ENCODE measurements at regions not wholly inside any gene's neighbourhood (a gene's known extent, or its start where the extent isn't known, plus 50 kb on each side); places are given as distances from the start of the nearest gene placed in this dataset.

DNA sequence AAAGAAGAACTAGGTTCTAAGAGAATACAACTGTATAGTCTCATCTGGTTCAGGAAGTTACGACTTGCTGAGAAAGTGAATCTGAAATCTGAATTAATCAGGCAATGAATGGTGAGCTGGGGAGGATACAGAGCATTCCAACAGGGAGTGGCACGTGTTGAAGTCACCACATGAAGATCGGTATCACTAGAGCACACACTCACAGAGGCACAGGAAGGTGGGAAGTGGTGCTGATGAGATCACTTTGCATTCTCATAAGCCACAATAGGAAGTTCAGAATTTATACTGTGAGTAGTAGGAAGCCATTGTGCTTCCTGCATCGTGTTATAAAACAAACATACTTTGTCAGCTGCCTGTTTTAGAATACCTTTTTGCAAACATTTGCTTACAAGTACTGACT lies 615.0 kb upstream of the DDX18 start:
- Histone ChIP-seq H2BK15ac (ENCODE audit: low read depth, low read length) (no peak overlapping the region), H2AK5ac (ENCODE audit: low read depth, low read length) (no peak overlapping the region), H2BK20ac (ENCODE audit: low read depth, low read length) (no peak overlapping the region), H3K36me3 (ENCODE audit: control insufficient read depth, insufficient read depth, low read length) (no peaks in the 10 kb centered on the region), H2AK9ac (replicated peaks; ENCODE audit: low read depth, low read length, poor library complexity) (no peak overlapping the region), H4K5ac (ENCODE audit: low read depth, low read length) (no peak overlapping the region), H2BK5ac (ENCODE audit: low read depth, low read length, poor library complexity, severe bottlenecking) (no peak overlapping the region), H3K14ac (replicated peaks; ENCODE audit: low read depth, low read length) (no peak overlapping the region), H3K9me3 (ENCODE audit: control insufficient read depth, insufficient read depth, low read length) (peaks cover 2% of the 10 kb centered on the region; the same call in 1 of the 2 replicates), H4K20me1 (ENCODE audit: insufficient read depth, low read length) (no peaks in the 10 kb centered on the region), H3K4ac (ENCODE audit: low read depth, low read length) (no peak overlapping the region), H3K23ac (ENCODE audit: low read depth, low read length) (no peak overlapping the region), H2BK120ac (ENCODE audit: low read depth, low read length) (no peak overlapping the region), H2AFZ (replicated peaks; ENCODE audit: low read length, poor library complexity) (no peak overlapping the region), H3K9me1 (ENCODE audit: insufficient read depth, low read length) (no peaks in the 10 kb centered on the region), H3K27ac (ENCODE audit: insufficient read depth, low read length) (no peak overlapping the region), H3K9ac (ENCODE audit: low read depth, low read length) (no peak overlapping the region), H3K4me3 (ENCODE audit: insufficient read depth, low read depth, low read length) (no peak overlapping the region), H3K18ac (ENCODE audit: low read depth, low read length) (no peak overlapping the region), H3K4me2 (ENCODE audit: low read depth, low read length) (no peak overlapping the region), H3K4me1 (ENCODE audit: control insufficient read depth, insufficient read depth, low read length) (no peaks in the 10 kb centered on the region), H3K56ac (ENCODE audit: extremely low read depth, insufficient read depth, low read length) (no peak overlapping the region), H4K91ac (ENCODE audit: insufficient read depth, low read depth, low read length) (no peak overlapping the region), H4K8ac (ENCODE audit: low read depth in 2 of 2, low read length in 2 of 2) (no peak overlapping the region), H3K79me1 (ENCODE audit: low read depth in 1 of 2, low read length in 2 of 2) (no peaks in the 10 kb centered on the region), H3K27me3 (ENCODE audit: control insufficient read depth, insufficient read depth, low read length) (no peaks in the 10 kb centered on the region)
- ATAC-seq (ENCODE audit: low read depth), result no peak
- intact Hi-C loops (cut with micrococcal nuclease), result no loop called here
- TF ChIP-seq, protein P1, sequence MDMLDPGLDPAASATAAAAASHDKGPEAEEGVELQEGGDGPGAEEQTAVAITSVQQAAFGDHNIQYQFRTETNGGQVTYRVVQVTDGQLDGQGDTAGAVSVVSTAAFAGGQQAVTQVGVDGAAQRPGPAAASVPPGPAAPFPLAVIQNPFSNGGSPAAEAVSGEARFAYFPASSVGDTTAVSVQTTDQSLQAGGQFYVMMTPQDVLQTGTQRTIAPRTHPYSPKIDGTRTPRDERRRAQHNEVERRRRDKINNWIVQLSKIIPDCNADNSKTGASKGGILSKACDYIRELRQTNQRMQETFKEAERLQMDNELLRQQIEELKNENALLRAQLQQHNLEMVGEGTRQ (IDR thresholded peaks at IDR 0.05; ENCODE audit: low read depth, low read length), result no peak
- TF ChIP-seq SMC3 (IDR thresholded peaks at IDR 0.05; ENCODE audit: low read depth, low read length), result no peak
- TF ChIP-seq CHD1 (IDR thresholded peaks at IDR 0.05; ENCODE audit: low read depth, low read length), result no peak
- no peak for TF ChIP-seq RAD21 (IDR thresholded peaks at IDR 0.05; ENCODE audit: low read length)
- no peak for TF ChIP-seq POLR2A (IDR thresholded peaks at IDR 0.05; ENCODE audit: low read depth, low read length)
- TF ChIP-seq BHLHE40 (IDR thresholded peaks at IDR 0.05; ENCODE audit: low read depth, low read length), result no peak
- TF ChIP-seq MAFK (IDR thresholded peaks at IDR 0.05; ENCODE audit: low read depth, low read length), result no peak
- TF ChIP-seq CEBPB (IDR thresholded peaks at IDR 0.05; ENCODE audit: low read depth, low read length), result no peak
- no CpG with 5 or more reads among the region's 4 CpGs for WGBS, 2 experiments (ENCODE audit: extremely low coverage in 2 of 2, insufficient read length in 1 of 2)
- in situ Hi-C loops (cut with MboI; ENCODE audit: low sequenced_read_pairs), result no loop called here
- ChIA-PET POLR2A (ENCODE audit: unreplicated experiment) (no interaction called here), CTCF (no interaction called here)
- DNase-seq, result no peak
- no TSS peak for BruUV-seq (replicated peaks)
- dilution Hi-C loops (cut with HindIII; ENCODE audit: low sequenced_read_pairs, unreplicated experiment), result no loop called here
